GM18873 (cell line): ENCODE measurements at regions not wholly inside any gene's neighbourhood (a gene's known extent, or its start where the extent isn't known, plus 50 kb on each side); places are given as distances from the start of the nearest gene placed in this dataset.

Source experiments
- ATAC-seq: cut with Tn5 transposase; IDR thresholded peaks from one replicate; pipeline ENCODE4 v1.9.1; 2021; ENCODE audit warnings: mild to moderate bottlenecking, moderate library complexity, moderate number of reproducible peaks; ENCODE audit not compliant: unreplicated experiment, low FRiP score

DNA sequence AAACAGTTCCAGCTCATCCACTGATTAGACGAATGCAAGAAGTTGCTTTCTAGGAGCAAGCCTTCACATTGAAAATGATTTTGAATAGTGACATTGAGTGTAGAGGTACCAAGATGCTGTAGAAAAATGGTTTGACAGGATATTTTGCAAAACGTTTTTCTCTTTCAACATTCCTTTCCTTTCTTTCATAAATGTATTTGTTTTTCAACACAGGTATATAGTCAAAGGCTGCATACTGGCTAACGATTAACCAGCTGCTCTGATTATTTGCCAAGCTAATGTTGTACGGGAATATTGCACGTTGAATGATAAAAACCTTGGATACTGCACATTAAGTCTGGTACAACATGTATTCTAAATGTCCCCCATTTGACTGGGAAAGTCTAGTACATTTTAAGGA, 78.8 kb upstream of the TENT5A start:
- no peak for ATAC-seq

GRCh38 chr6:81826784-81827183, 74.3 kb upstream of the TENT5A start:
- no peak for ATAC-seq

GRCh38 chr6:81822568-81822967, 70.1 kb upstream of the TENT5A start:
- ATAC-seq, result no peak

- no peak for ATAC-seq
Measured at GRCh38 chr6:81821449-81821848, 69.0 kb upstream of the TENT5A start.

DNA sequence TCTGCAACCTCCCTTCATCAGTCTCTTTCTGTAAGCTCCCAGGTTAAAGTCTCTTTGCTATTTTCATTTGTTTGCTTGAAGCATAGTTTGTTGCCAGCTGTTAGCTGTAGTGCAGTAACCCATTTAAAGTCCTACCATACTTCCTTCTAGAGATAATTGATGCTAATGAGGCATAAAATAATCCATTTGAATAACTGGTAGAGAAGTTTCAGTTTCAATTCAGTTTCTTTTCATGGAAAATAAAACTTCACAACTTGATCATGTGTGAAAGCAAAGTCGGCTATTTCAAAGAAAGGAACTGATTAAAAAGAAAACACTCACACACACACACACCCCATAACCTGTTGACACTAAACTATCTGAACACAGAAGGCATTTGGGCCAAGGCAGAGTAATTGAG, 68.5 kb upstream of the TENT5A start:
- no peak for ATAC-seq

GRCh38 chr6:81820422-81820821, 67.9 kb upstream of the TENT5A start:
- no peak for ATAC-seq

- no peak for ATAC-seq
Measured at GRCh38 chr6:81819767-81820166, 67.3 kb upstream of the TENT5A start.

GRCh38 chr6:81818901-81819361, 66.5 kb upstream of the TENT5A start:
- ATAC-seq, result no peak

GRCh38 chr6:81816380-81816779, 63.9 kb upstream of the TENT5A start:
- ATAC-seq, result no peak

- ATAC-seq, result no peak
Measured at GRCh38 chr6:81814370-81815076, 62.0 kb upstream of the TENT5A start.

DNA sequence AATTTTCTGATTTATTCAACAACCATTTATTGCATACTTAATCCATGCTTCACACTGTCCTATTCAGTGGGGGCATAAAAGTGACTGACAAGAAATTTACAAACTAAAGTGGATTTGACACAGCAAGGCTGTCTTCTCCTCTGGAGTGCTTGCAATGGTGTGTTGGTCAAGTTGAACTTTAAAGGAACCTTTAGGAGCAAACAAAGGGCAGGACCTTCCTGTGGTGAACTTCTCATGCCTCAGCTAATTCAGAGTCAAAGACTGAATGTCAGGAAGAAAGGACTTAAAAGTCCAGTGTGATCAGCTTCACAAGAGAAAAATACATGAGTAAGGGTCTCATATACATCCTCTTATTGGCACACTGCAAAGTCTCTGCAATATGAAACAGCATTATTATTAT, 60.8 kb upstream of the TENT5A start:
- ATAC-seq, result no peak

GRCh38 chr6:81812401-81812800, 59.9 kb upstream of the TENT5A start:
- no peak for ATAC-seq

- ATAC-seq, result no peak
Measured at GRCh38 chr6:81808851-81809570, 56.5 kb upstream of the TENT5A start.

DNA sequence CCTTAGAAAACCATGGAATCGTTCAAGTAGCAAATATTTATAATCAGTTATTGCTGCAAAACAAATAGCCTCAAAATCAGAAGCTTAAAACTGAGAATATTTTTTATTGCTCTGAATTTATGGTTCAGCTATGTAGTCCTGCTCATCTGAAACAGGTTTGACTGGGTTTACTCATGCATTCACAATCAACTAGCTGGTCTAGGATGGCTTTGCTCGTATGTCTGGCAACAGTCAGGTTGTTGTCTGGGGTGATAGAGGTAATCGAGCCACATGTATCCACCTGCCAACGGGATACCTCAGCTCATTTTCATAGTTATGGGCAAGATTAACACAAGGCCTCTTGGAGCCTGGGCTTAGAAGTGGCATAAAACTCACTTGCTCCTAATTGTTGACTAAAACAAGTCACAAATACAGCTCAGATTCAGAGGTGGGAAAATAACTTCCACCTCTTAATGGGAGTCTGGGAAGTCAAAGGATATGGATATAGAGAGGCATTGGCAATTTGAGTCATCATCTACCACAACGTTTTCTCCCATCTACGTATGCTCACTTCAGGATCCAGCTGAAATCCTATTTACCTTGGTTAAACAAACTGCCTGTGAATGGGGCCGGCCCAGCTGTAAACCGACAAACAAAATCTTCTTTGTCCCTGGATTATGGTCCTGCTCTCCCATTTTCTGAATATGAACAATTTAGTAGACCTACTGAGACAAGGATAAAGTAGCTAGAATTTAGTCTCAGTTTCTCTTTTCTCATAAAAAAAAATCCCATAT, 54.5 kb upstream of the TENT5A start:
- no peak for ATAC-seq

DNA sequence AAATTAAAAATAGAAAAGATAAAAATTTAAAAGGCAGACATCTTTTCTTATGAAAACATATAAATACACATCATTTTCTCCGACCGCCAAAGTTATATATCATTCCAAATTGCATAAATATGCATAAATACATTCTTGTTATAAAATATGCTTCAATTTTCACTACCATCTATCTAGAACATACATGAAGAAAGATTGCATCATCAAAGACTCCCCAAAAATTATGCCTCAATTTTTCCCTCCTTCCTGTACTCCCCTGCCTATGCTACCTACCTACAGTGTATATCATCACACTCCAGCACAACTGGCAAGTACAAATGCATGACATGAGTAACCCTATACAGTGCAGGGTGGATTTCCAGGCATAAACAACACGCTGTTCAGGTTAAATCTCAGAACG, 49.9 kb upstream of the TENT5A start:
- no peak for ATAC-seq
